Upper lobe of left lung (tissue), 6 donors: ENCODE measurements at regions not wholly inside any gene's neighbourhood (a gene's known extent, or its start where the extent isn't known, plus 50 kb on each side); places are given as distances from the start of the nearest gene placed in this dataset.

Experiments used
- ATAC-seq, 2 donors: fragments of 200-7000 bp; cut with Tn5 transposase; one replicate each; pipeline ENCODE4 v1.9.1; 2022; ENCODE audit warnings: mild to moderate bottlenecking in 2 of 2, moderate library complexity in 2 of 2; ENCODE audit not compliant: low FRiP score in 2 of 2
- DNase-seq, 2 donors: peaks; one replicate each; pipeline ENCODE4 v3.0.0-alpha.2; 2019 to 2020
- H3K27ac ChIP-seq, 4 donors: fragments of 200-600 bp; sonication (generic); one replicate each; pipeline ENCODE4 v1.5.1; 2016 to 2019
- H3K27me3 ChIP-seq, 4 donors: fragments of 200-600 bp; sonication (generic); one replicate each; pipeline ENCODE4 v1.5.1; 2017 to 2019
- H3K36me3 ChIP-seq, 4 donors: fragments of 200-600 bp; sonication (generic); one replicate each; pipeline ENCODE4 v1.5.1; 2016 to 2019
- H3K4me1 ChIP-seq, 4 donors: fragments of 200-600 bp; sonication (generic); one replicate each; pipeline ENCODE4 v1.5.1; 2018 to 2019
- H3K4me3 ChIP-seq, 4 donors: fragments of 200-600 bp; sonication (generic); one replicate each; pipeline ENCODE4 v1.5.1; 2017 to 2019; ENCODE audit warnings: mild to moderate bottlenecking in 2 of 4, moderate library complexity in 1 of 4
- H3K9me3 ChIP-seq, 4 donors: fragments of 200-600 bp; sonication (generic); one replicate each; pipeline ENCODE4 v1.5.1; 2018 to 2019
- CTCF ChIP-seq, 6 experiments: fragments of 450-650 bp in 4 of 6; fragments of 200-600 bp in 2 of 6; sonication (generic) in 2 of 6; IDR thresholded peaks; one replicate each; pipeline ENCODE4 v1.5.1; 2016 to 2019; ENCODE audit warnings: antibody characterized with exemption in 6 of 6
- EP300 ChIP-seq, 4 donors: sonication (generic); formaldehyde crosslinking; IDR thresholded peaks; one replicate each; pipeline ENCODE4 v1.5.1; 2017; ENCODE audit warnings: antibody characterized with exemption in 4 of 4, control low read depth in 2 of 4
- POLR2A ChIP-seq, 4 donors: fragments of 450-650 bp; IDR thresholded peaks; one replicate each; pipeline ENCODE4 v1.5.1; 2016 to 2017; ENCODE audit warnings: antibody characterized with exemption in 4 of 4, mild to moderate bottlenecking in 2 of 4
- POLR2AphosphoS5 ChIP-seq, 2 donors: sonication (generic); formaldehyde crosslinking; IDR thresholded peaks; one replicate each; pipeline ENCODE4 v1.5.1; 2017; ENCODE audit warnings: antibody characterized with exemption in 2 of 2
- WGBS, 2 donors: methylation state at CpG; one replicate each; pipeline ENCODE4 v1.1.5; 2017 to 2018; 5-methylcytosine and 5-hydroxymethylcytosine counted together
- donor health status: DM: no; HTN: no; CAD: no; lungs with moderate emphysema.
- donor health status: DM: no; HTN: yes; CAD: no; lungs with severe emphysema.

- no peaks in the 10 kb centered on the region for H3K36me3 ChIP-seq
- TF ChIP-seq POLR2AphosphoS5 (IDR thresholded peaks at IDR 0.05): no peak
- no peak for TF ChIP-seq CTCF (IDR thresholded peaks at IDR 0.05)
- no peak for TF ChIP-seq EP300 (IDR thresholded peaks at IDR 0.05)
- no peak for TF ChIP-seq POLR2A (IDR thresholded peaks at IDR 0.05)
- no peak for DNase-seq
- H3K4me3 ChIP-seq: no peak overlapping the region
- no peak overlapping the region for H3K27ac ChIP-seq
- no peak for ATAC-seq
- no peaks in the 10 kb centered on the region for H3K4me1 ChIP-seq
- 76% methylated on average over 3 of the region's 3 CpGs for WGBS, 2 donors
- H3K27me3 ChIP-seq: no peaks in the 10 kb centered on the region
- no peaks in the 10 kb centered on the region for H3K9me3 ChIP-seq
Measured at GRCh38 chr2:198945496-198945895, 512.2 kb downstream of the SATB2 start.

GRCh38 chr2:198930170-198930569 lies 527.6 kb downstream of the SATB2 start:
- DNase-seq (no peak), ATAC-seq (no peak)
- TF ChIP-seq EP300 (IDR thresholded peaks at IDR 0.05) (no peak), POLR2AphosphoS5 (IDR thresholded peaks at IDR 0.05) (no peak), CTCF (IDR thresholded peaks at IDR 0.05) (no peak), POLR2A (IDR thresholded peaks at IDR 0.05) (no peak)
- H3K27ac ChIP-seq: no peak overlapping the region
- H3K27me3 ChIP-seq: no peaks in the 10 kb centered on the region
- H3K36me3 ChIP-seq: no peaks in the 10 kb centered on the region
- no peaks in the 10 kb centered on the region for H3K4me1 ChIP-seq
- no peaks in the 10 kb centered on the region for H3K9me3 ChIP-seq
- no peak overlapping the region for H3K4me3 ChIP-seq

- no peaks in the 10 kb centered on the region for H3K27me3 ChIP-seq
- no peaks in the 10 kb centered on the region for H3K4me1 ChIP-seq
- DNase-seq: no peak
- H3K9me3 ChIP-seq: no peaks in the 10 kb centered on the region
- 52 to 54% methylated on average over 3 of the region's 3 CpGs for WGBS, 2 donors
- no peaks in the 10 kb centered on the region for H3K36me3 ChIP-seq
- no peak overlapping the region for H3K27ac ChIP-seq
- TF ChIP-seq POLR2AphosphoS5 (IDR thresholded peaks at IDR 0.05) (no peak), POLR2A (IDR thresholded peaks at IDR 0.05) (no peak), EP300 (IDR thresholded peaks at IDR 0.05) (no peak)
- no peak for ATAC-seq
- no peak overlapping the region for H3K4me3 ChIP-seq
Measured at GRCh38 chr2:198928026-198928425, 529.7 kb downstream of the SATB2 start.

GRCh38 chr2:198917926-198918720 lies 539.6 kb downstream of the SATB2 start:
- WGBS, 2 donors: 85 to 86% methylated on average over 3 of the region's 3 CpGs
- Histone ChIP-seq H3K36me3 (no peaks in the 10 kb centered on the region), H3K27ac (no peak overlapping the region), H3K4me3 (no peak overlapping the region), H3K4me1 (no peaks in the 10 kb centered on the region), H3K27me3 (no peaks in the 10 kb centered on the region), H3K9me3 (no peaks in the 10 kb centered on the region)
- no peak for TF ChIP-seq POLR2A (IDR thresholded peaks at IDR 0.05)
- no peak for TF ChIP-seq POLR2AphosphoS5 (IDR thresholded peaks at IDR 0.05)
- no peak for TF ChIP-seq EP300 (IDR thresholded peaks at IDR 0.05)
- TF ChIP-seq CTCF (IDR thresholded peaks at IDR 0.05): no peak
- DNase-seq: no peak
- no peak for ATAC-seq

- no peak overlapping the region for H3K4me3 ChIP-seq
- WGBS, 2 donors: 74 to 80% methylated on average over 2 of the region's 2 CpGs
- no peaks in the 10 kb centered on the region for H3K27me3 ChIP-seq
- ATAC-seq: no peak
- DNase-seq: no peak
- TF ChIP-seq POLR2AphosphoS5 (IDR thresholded peaks at IDR 0.05) (no peak), CTCF (IDR thresholded peaks at IDR 0.05) (no peak), EP300 (IDR thresholded peaks at IDR 0.05) (no peak)
- no peaks in the 10 kb centered on the region for H3K4me1 ChIP-seq
- H3K36me3 ChIP-seq: no peaks in the 10 kb centered on the region
- no peaks in the 10 kb centered on the region for H3K9me3 ChIP-seq
- H3K27ac ChIP-seq: no peak overlapping the region
Measured at GRCh38 chr2:198917275-198917674, 540.5 kb downstream of the SATB2 start.
